PC-3 (cell line): ENCODE measurements at regions not wholly inside any gene's neighbourhood (a gene's known extent, or its start where the extent isn't known, plus 50 kb on each side); places are given as distances from the start of the nearest gene placed in this dataset.

ENCODE experiments used
- EZH2 ChIP-seq: fragments of 300-600 bp; sonication (generic); IDR thresholded peaks from one replicate; pipeline ENCODE4 v1.6.1; 2017; ENCODE audit warnings: antibody characterized with exemption, mild to moderate bottlenecking, low read length; ENCODE audit not compliant: unreplicated experiment
- TF ChIP-seq, protein P1 (sequence below): fragments of 300-600 bp; sonication (generic); conservative IDR thresholded peaks from 2 replicates; pipeline ENCODE4 v1.5.1; 2017; ENCODE audit warnings: antibody characterized with exemption, low read depth, mild to moderate bottlenecking, low read length

DNA sequence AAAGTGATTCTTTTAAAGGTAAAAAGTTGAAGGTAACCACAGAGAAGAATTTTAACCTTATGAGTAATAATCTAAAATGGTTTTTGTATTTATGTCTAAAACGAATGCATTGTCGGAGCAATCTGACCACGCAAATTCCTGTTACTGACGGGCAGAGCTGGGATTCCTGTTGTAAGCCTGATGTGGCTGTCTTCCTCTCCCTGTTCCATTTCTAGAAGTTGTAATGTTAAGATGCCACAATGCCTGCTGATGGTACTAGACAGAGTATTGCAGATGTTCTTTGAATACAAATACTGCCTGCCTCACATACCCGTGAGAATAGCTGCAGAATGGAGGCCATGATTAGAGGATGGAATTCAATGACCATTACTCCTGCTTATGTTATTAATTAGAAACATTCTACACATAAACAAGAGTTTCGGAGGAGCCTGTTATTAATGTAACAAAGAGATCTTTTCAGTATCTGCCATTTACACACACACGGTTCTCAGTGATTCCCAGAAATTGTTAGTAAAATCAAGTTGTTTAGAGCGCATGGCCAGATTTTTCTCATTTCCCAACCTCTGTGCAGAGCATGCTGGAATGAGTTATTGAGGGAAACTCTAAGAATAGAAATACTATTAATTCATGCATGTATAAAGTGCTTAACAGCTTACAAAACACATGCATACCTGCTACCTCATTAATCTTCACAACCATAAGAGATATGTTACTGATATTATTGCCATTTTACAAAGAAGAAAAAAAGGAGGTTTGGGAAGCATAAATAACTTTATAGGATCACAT lies 196.8 kb downstream of the PTN start:
- TF ChIP-seq EZH2, result no peak
- TF ChIP-seq, protein P1, sequence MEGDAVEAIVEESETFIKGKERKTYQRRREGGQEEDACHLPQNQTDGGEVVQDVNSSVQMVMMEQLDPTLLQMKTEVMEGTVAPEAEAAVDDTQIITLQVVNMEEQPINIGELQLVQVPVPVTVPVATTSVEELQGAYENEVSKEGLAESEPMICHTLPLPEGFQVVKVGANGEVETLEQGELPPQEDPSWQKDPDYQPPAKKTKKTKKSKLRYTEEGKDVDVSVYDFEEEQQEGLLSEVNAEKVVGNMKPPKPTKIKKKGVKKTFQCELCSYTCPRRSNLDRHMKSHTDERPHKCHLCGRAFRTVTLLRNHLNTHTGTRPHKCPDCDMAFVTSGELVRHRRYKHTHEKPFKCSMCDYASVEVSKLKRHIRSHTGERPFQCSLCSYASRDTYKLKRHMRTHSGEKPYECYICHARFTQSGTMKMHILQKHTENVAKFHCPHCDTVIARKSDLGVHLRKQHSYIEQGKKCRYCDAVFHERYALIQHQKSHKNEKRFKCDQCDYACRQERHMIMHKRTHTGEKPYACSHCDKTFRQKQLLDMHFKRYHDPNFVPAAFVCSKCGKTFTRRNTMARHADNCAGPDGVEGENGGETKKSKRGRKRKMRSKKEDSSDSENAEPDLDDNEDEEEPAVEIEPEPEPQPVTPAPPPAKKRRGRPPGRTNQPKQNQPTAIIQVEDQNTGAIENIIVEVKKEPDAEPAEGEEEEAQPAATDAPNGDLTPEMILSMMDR, result no peak
